Activated CD4-positive, alpha-beta T cell treated with anti-CD3 and anti-CD28 coated beads, Interleukin-2, amount 50 U/mL, for 16 hours (primary cell): ENCODE measurements at regions not wholly inside any gene's neighbourhood (a gene's known extent, or its start where the extent isn't known, plus 50 kb on each side); places are given as distances from the start of the nearest gene placed in this dataset.
"Not testable (repeated sequence)": the region's sequence is repeated elsewhere in the genome, so short reads cannot be mapped to it uniquely, and the experiment has no call there.

Experiments used
- DNase-seq: peaks from one replicate; pipeline ENCODE4 v3.0.0-alpha.2; 2020

DNA sequence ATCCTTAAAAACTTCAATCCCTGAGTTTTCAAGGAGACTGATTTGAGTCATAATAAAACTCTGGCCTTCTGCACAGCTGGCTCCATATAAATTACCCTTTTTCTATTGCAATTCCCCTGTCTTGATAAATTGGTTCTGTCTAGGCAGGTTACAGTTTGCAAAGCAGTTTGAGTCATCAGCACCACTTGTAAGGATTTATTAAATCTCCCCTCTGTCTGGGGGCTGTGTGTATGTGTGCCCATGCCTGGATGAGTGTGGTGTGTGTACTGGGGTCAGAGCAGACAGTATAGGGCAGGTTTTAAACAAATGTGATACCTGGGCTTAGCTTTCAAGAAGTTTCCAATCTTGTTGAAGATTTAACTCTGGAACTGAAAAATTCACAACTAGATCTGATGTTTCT lies 228.6 kb downstream of the FNDC1 start:
- DNase-seq = no peak

DNA sequence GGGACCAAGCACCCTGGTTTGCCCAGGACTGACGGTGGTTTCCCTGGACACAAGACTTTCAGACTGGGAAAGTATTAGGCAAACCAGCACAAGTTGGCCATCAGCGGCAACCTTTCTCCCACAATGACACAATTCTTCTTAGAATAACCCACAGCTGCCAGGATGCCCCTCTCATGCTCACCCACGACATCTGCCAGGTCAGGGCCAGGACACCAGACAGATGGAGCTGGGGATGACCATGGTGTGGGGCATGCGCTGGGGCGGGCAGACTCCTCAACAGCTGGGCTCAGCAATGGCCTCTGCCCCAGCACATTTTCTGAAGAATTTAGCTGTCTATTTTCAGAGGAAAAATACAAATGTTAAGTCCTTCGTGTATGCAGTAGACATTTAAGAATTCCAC lies 226.4 kb downstream of the FNDC1 start:
- DNase-seq = no peak

DNA sequence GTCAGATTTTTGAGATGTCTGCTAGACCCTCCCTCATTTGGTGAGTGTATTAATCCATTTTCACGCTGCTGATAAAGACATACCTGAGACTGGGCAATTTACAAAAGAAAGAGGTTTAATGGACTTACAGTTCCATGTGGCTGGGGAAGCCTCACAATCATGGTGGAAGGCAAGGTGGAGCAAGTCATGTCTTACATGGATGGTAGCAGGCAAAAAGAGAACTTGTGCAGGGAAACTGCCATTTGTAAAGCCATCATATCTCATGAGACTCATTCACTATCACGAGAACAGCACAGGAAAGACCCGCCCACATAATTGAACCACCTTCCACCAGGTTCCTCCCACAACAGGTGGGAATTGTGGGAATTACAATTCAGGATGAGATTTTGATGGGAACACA lies 223.5 kb downstream of the FNDC1 start:
- not testable (repeated sequence) for DNase-seq

DNA sequence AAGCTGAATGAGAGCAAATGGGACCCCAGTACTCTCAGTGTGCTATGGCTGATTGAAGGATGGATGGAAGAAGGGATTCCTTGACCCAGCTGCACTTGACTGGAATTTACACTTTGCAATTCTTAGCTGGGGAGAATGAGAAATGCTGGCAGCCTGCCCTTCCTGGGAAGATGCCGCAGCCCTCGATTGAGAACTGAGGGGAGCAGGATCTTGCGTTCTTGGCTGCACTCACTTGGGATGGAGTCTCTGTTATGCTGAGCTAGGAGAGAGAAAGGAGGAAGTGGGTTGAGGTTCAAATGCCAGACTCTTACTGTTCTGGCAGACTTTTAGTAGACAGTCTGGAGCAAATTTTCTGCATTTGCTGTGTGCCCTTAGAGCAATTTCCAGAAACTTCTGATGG lies 221.2 kb downstream of the FNDC1 start:
- DNase-seq = no peak

DNA sequence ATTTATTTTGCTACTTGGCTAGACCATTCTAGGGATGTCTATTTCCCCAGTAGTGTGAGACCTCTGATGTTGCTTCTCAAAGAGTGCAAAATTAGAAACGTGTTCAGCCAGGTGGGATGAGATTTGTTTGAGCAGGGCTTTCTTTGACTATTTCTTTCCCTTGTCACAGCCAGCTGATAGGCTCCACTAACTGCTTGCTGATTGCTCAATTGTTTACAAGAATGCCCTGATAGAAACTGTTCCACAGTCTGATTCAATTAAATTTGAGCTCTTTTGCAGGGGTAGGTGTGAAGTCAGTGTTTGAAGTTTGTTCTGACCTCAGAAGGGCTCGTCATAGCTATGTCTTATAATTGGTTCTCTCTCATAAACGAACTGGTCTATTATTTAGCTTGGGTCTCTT lies 220.5 kb downstream of the FNDC1 start:
- no peak for DNase-seq

DNA sequence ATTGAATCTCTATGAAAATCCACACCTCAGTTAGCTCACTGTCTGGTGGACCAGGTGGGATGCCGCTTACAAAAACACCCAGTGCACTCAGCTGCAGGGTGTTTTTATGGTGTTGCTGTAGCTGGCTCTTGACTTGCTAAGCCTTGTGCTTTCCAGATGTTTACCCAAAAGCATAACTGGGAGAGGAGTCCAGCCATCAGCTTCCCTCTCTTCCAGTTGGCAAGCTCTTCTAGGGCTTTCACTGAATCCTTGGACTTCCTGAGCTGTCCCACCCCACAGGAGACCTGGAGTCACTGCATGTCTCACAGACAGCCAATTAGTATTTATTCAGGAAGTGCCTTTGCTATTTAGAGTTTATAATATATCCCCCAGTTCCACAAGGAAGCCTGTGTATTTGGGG lies 210.9 kb downstream of the FNDC1 start:
- no peak for DNase-seq

DNA sequence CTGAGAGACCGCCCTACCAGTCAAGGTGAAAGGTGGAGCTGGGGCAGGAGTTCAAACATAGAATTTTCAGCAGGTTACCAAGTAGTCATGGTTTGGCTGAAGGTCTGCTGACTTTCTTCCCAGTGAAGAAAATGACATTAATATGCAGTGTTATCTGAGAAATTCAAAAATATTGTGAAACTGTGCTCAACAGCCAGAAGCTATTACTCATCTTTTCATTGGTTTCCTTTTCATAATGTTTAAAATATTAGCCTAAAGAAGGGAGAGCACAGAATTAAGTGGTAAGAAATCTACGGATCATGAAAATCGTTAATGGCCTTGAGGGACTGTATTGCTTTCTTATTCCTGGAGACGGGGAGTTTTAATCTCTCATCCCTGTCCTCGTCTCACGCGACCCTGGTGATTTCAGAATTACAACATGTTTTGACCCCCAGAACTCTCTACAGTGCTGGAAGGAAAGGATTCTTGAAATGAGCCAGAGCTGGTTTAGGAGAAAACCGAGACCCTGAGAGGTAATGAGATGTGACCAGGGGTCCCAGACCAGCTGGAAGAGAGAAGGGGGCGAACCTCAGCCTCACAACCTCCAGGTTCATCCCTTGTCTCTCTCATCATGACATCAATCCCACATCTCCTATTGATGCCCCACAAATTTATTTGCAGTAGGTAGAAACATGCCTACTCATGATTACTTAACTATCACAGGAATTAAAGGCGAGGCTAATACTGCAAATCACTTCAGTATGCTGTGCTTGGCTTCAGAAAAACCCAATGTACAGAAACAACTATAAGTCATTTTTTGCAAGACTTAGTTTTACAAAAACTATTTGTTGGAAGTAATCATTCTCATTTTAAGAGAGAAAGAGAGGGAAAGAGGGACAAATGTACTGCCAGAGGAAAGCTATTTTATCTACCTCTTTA lies 209.5 kb downstream of the FNDC1 start:
- DNase-seq = no peak

DNA sequence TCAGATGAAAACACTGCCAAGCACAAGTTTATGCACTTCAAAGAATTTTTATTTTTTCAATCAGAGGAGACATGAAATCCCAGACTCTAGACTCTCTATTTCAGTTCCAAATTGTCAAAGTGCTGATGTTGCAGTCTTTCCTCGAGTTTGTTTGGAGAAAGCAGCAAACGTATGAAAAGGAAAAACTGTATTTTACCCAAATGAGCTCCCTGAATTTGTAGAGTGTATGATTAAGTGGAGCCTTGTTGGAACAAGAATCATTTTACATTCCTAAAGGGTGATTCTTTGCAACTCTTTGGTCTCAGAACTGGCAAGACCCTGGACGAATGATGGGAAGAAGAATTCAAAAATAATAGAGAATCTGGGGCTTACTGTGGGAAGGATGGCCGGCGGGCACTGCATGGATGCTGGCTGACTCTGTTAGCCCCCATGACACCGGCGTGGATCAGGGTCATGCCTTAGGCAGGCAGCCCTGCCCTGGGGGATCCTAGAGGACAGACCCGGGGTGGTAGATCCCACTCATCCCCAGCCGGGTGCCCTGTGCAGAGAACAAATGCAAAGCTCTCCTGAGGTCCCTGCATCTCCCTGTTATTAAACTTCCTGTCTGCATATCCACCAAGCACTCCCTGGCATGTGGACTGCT lies 207.4 kb downstream of the FNDC1 start:
- no peak for DNase-seq

DNA sequence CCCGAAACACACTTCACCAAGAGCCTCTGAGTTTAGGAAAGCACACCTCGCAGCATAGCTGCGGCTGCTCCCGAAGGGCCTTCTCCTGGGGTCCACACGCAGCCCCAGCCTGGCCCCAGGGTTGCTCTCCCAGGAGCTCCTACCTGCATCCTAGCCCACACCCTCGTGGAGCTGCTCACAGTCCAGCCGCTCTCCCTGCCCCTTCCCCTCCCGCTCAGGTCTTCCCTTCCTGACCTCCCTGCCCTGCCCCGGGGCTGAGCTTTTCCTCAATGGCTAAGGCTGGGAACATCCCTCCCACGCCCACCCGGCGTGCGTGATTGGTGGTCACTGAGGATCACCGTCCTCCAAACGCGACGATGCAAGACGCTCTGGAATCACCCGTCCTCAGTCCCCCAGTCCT lies 205.8 kb downstream of the FNDC1 start:
- no peak for DNase-seq

DNA sequence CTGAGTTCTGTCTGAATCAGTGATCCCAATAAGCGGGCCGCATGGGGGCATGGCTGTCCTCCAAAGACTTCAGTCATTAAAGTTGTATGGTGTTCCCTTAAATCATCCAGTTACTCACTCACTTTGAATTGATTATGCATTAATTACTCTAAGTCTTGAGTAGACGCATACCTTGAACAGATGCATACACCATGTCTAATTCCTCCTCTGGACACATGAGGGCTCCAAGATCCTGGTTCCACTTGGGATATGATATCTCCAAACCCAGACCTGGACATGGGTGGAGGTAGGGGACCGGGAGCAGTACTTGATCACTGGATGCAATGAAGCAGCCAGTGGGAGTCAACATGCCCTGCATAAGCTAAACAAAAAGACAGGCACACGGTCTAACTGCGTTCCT lies 204.5 kb downstream of the FNDC1 start:
- DNase-seq = no peak

DNA sequence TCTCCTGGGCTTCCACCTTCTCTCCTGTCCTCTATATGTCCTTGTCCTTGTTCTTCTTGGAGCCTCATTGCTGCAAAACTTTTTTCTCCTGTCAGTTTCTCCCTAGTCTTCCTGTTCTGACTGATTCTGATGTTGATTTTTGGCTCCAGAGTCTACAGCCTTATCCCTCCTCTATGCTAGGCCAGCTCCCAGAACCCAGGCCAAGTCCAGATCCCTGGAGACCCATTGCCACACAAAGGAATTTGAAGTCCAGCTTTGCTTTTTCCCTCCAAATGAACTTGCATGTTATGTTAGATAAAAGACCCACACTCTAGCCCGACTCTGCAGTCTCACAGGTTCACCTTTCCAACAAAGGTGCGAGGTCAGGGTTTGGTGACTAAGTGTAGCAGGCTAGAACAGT lies 203.1 kb downstream of the FNDC1 start:
- DNase-seq = no peak

DNA sequence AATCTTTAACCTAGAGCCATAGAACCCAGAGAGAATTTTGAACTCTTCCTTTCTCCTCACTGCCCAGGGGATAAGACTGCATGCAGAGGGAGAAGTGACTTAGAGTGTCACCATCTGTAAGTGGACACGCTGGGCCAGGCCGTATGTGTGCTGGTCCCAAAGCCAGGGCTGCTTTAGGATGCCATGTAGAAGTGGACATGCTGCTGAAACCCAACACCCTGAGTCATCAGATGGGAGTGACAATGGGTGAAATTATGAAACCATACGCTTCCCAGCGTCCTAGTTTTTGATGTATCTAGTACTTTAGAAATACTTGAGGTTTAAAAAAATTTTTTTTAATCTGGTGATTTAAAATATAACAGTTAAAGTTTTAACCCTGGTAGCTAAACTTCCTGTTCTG lies 191.1 kb downstream of the FNDC1 start:
- no peak for DNase-seq

DNA sequence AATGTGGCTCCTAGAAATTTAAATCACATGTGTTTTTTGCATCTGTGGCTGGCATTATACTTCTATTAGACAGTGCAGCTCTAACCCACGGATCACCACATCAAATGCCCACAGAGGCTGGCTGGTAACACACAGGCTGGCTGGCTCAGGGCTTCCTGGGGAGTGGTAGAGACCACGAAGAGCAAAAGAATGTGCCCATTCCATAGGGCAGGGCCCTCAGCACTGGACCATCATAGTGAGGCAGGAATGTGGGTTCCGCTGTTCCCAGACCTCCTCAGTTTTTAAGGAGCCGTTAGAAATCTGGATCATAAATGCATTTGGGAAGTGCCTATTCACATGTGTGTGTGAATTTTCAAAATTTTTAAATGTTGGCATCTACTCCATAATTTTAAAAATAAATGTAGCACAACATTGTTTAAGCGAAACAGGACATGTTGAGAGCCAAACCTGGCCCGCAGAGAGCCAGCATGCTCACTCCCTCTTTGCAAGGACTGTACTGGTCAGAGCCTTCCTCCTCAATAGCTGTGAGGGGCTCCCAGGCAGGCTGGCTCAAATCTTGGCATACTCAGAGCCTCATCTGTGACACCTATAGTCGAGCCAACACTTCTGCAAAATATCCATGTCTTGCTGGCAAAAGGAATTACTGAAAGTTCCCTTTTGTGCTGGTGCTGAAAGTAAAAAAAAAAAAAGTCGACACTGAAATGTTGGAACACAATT lies 190.5 kb downstream of the FNDC1 start:
- no peak for DNase-seq

DNA sequence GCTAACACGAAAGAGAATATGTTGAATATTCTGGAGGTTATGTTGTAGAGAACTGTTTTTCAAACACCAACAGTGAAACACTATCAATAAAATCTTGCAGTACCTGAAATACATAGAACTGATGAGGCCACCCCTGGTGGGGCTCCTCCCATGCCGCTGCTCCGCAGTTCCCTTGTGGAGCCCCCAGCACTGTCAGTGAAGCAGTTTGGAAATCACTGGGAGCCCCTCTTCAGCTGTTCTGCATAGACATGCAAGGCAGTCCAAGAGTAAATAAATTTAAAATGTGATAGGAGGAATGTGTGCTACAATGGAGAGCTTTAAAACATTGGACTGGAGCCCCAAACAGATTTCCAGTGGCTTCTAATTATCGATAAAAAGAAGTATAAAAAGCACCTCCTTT lies 189.4 kb downstream of the FNDC1 start:
- no peak for DNase-seq

DNA sequence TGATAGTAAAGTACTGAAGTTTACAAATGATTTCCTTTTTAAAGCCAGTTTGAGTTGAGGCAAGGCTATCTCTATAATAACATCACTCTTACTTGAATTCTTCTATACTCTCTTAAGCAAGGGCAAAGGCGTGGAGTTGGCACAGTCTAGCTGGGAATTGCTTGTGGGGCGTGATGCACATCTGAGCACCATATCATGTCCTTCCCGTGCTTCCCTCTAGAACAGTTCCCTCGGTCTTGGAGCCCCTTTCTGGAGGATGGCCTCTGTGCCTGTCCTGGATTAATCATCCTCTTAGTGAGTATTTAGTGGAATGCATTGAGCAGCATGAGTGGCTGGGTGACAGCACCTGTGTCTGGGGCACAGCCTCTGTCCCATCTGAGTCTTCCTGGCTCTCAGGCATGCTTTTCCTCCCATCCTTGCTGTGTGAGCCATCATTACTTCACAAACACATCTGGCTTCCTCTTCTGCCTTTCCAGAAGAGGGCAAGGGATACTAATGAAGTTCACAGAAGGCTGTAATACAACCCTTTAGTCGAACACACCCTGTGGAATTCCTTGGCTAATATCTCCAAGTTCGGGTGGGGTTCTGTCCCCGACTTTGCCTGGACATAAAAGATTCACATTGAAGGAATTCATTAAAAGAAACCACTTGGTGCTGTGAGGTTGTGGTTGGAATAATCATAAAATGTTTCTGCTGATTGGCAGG lies 188.2 kb downstream of the FNDC1 start:
- no peak for DNase-seq

DNA sequence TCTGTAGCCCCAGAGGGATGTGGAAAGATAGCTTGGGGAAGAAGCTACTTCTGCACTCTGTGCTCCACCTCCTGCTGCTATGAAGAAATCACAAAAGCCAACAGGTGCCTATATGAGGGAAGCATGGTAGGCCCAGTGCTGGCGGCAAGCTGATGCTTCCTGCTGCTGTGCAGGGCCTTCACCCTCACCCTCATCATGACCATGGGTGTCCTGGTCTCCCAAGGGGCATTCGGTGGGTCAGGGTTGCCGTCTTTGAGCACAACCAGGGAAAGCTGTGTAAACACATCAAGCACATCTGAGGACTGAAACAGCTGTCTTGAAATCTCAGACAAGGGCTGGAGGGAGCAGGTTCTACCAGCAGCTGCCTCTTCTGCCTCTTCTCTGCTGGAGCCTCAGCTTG lies 184.0 kb downstream of the FNDC1 start:
- DNase-seq = no peak

DNA sequence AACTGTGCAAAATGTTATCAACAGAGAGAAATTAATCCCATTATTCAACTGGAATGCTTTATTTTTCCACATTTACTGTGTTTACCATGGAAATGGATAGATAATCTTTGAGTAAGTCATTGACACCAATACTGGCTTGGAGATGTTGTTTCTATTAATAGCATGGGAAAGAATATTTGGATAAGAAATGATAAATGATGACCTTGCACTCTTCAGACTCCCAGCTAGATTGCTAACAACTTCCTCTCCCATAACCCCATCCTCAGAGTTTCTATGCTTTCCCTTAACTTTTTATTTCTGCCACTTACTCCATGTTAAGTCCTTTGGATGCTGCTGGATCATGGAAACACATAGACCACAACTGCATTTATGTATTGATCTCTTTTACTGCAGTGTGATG lies 182.5 kb downstream of the FNDC1 start:
- DNase-seq = no peak

DNA sequence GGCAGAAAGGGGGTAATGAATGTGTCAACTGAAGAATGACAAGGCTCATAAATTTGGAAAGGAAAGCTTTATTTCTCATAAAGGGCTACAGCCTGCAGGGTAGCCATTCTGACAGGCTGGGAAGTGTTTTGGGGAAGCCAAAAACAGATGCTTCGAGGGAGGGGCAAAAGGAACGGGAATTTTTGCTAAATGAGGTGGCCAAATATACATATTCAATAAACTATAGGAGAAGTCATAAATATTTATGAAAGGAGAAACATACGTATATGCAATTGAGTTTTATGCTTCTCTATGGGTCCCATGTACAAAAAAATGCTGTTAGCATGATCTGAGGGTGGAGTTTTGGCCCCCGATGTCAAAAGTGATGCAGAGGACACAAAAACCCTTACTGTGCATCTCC lies 180.7 kb downstream of the FNDC1 start:
- DNase-seq = no peak

DNA sequence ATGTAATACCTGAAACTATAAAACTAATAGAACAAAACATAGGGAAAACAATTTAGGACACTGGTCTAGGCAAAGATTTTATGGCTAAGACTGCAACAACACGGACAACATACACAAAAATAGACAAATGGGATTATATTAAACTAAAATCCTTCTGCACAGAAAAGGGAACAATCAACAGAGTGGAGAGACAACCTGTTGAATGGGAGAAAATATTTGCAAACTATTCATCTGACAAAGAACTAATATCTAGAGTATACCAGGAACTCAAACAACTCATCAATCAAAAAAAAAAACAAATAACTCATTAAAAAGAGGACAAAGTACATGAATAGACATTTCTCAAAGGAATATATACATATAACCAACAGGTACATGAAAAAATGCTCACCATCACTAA lies 174.5 kb downstream of the FNDC1 start:
- DNase-seq = no peak

DNA sequence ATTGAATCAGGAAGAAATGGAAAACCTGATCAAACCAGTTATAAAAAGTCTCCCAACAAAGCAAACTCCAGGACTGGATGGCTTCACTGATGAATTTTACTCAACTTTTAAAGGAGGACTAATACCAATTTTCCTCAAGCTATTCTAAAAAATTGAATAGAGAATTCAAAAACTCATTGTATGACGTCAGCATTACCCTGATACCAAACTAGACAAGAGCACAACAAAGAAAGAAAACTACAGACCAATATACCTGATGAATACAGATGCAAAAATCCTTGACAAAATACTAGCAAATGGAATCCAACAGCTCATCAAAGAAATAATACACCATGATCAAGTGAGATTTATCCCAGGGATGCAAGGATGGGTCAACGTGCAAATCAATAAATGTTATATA lies 172.9 kb downstream of the FNDC1 start:
- no peak for DNase-seq

DNA sequence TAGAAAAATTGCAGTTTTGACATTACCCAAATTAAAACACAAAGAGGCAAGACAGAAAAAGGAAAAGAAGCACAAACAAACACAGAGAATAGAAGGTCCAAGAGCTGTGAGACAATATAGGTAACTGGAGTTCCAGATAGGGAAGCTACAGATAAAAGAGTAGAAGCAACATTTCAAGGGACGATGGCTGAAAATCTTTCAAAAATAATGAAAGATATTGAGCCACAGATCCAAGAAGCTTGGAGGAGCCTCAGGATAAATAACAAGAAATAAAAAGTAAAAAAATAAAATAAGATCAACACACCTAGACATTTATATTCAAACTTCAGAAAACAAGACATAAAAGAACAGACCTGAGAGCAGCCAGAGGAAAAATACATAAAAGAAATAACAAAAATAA lies 164.9 kb downstream of the FNDC1 start:
- no peak for DNase-seq

DNA sequence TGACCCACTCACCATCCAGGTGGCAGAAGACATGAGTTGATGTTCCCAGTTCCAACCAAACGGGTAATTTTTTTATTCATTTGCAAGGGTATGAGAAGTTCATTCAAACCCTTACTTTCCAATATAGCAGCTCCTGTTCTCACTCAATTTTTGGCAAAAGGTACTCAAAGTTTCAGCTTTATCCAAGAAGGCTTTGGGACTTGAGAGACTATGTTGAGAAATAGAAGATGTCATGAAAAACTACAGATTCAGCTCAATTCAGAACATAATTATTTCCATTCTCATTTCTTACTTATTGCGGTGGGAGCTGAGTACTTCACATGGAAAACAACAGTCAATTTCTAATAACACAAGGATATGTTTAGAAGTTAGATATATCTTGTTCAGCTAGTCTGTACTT lies 162.3 kb downstream of the FNDC1 start:
- DNase-seq = no peak

DNA sequence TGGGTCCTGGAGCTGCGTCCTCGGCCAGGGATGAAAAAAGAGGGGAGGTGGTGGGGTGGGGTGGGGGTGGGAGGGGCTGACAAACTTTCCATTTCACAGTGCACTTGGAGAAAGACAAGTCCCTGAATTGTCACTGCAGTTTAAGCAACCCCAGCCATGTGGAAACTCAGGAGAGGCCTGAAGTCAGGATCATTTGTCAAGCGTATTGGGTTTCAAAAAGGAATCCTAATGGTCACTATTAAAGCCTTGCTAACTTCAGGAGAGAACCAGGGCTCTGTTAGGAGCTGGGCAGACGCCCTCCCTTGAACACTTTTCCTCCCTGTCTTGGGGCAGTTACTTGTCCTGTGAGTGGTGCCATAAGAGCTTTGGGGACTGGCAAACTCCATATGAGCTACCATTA lies 159.9 kb downstream of the FNDC1 start:
- no peak for DNase-seq
